ENCODE measurements at regions not wholly inside any gene's neighbourhood (a gene's known extent, or its start where the extent isn't known, plus 50 kb on each side); places are given as distances from the start of the nearest gene placed in this dataset.

DNA sequence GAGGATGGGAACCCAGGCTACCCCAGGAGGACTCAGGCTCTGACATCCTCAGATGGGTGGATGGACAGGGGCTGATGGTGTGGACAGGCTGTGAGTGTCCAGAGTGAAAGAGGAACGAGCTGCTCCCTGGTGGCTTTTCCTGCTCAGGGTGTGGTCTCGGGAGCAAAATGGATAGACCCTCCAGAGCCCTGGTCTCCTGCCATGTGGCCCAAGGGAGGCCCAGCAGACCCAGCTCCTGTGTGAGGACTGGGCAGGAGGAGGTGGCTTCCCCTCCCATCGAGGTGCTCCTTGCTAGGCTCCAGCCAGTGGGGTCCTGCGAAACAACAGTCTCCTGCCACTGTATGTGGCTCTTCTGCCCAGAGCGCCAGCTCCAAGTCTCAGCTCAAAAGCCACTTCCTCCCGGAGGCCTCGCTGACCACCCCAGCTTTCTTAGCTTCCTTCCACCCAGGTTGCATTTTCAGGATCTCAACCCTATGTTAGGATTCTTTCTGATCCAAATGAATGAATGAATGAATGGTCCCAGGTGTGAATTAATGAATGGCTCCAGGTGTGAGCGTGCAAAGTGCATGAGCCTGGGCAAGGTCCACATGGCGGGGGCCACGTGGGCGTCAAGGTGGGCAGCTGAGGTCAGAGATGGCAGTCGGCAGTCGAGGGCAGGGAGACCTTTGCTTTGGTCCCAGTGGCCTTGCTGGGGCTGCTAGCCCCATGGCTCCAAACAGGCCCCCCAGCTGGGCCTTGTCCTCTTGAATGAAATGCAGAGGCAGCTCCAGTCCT lies 120.3 kb upstream of the CIBAR2 start:
- no CpG with 5 or more reads among the region's 13 CpGs for WGBS (ENCODE audit: extremely low coverage, insufficient read length, low lambda C conversion rate)
- H3K9ac ChIP-seq (ENCODE audit: extremely low read depth, insufficient read length, low read length): no peak overlapping the region
- H2BK12ac ChIP-seq (ENCODE audit: insufficient read length, low read depth, low read length): no peak overlapping the region
- no peak overlapping the region for H3K4me3 Mint-ChIP-seq
- no peak overlapping the region for H3T11ph ChIP-seq (ENCODE audit: low read length)
- TF ChIP-seq, protein P1, sequence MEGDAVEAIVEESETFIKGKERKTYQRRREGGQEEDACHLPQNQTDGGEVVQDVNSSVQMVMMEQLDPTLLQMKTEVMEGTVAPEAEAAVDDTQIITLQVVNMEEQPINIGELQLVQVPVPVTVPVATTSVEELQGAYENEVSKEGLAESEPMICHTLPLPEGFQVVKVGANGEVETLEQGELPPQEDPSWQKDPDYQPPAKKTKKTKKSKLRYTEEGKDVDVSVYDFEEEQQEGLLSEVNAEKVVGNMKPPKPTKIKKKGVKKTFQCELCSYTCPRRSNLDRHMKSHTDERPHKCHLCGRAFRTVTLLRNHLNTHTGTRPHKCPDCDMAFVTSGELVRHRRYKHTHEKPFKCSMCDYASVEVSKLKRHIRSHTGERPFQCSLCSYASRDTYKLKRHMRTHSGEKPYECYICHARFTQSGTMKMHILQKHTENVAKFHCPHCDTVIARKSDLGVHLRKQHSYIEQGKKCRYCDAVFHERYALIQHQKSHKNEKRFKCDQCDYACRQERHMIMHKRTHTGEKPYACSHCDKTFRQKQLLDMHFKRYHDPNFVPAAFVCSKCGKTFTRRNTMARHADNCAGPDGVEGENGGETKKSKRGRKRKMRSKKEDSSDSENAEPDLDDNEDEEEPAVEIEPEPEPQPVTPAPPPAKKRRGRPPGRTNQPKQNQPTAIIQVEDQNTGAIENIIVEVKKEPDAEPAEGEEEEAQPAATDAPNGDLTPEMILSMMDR (conservative IDR thresholded peaks at IDR 0.05): no peak
- no peak overlapping the region for H3K56ac ChIP-seq (ENCODE audit: insufficient read length, low read depth, low read length)
- H4K91ac ChIP-seq (ENCODE audit: insufficient read length, low read depth, low read length): no peak overlapping the region
- H3K27me3 ChIP-seq (ENCODE audit: insufficient read depth, low read length): no peaks in the 10 kb centered on the region
- H3K4me1 Mint-ChIP-seq: peaks cover 30 to 36% of the 10 kb centered on the region in 2 experiments
- DNase-seq: no peak
- H2BK20ac ChIP-seq (ENCODE audit: low read depth, low read length, poor library complexity, severe bottlenecking): no peak overlapping the region
- H3K36me3 Mint-ChIP-seq (ENCODE audit: insufficient read depth in 1 of 3, low read depth in 3 of 3): no peaks in the 10 kb centered on the region; a peak in 1 of 7 replicates
- H2BK5ac ChIP-seq (ENCODE audit: insufficient read length, low read length): no peak overlapping the region
- H3K9me3 ChIP-seq (ENCODE audit: control insufficient read depth, low read depth, low read length): no peaks in the 10 kb centered on the region
- H2AK5ac ChIP-seq (ENCODE audit: insufficient read length, low read length): no peak overlapping the region
- no peak overlapping the region for H3K4ac ChIP-seq (ENCODE audit: low read depth, low read length)
- H4K20me1 ChIP-seq (ENCODE audit: control insufficient read depth, insufficient read depth, insufficient read length): no peaks in the 10 kb centered on the region
- H3K27ac ChIP-seq (ENCODE audit: insufficient read length, low read depth, low read length): no peak overlapping the region
- no peak overlapping the region; the same call in 1 of the 2 replicates for H3K14ac ChIP-seq (ENCODE audit: insufficient read depth, low read length)
- H3K79me2 ChIP-seq (ENCODE audit: insufficient read depth, low read length): no peaks in the 10 kb centered on the region
- no peaks in the 10 kb centered on the region; a peak in 1 of 5 replicates for H3K9me3 Mint-ChIP-seq
- no peak overlapping the region for H3K4me2 ChIP-seq (ENCODE audit: insufficient read depth, insufficient read length, low read length)
- H4K5ac ChIP-seq (ENCODE audit: insufficient read length, low read depth, low read length): no peak overlapping the region
- H3K18ac ChIP-seq (ENCODE audit: insufficient read length, low read depth, low read length): no peak overlapping the region
- no peak overlapping the region for H2BK120ac ChIP-seq (ENCODE audit: low read depth, low read length, poor library complexity, severe bottlenecking)
- no peaks in the 10 kb centered on the region for H3K4me1 ChIP-seq (ENCODE audit: insufficient read depth, low read length)
- H3K27ac Mint-ChIP-seq: no peak overlapping the region
- H3K23me2 ChIP-seq (ENCODE audit: insufficient read length, low read depth, low read length, poor library complexity, severe bottlenecking): peaks cover 8% of the 10 kb centered on the region
- H4K8ac ChIP-seq (replicated peaks; ENCODE audit: insufficient read length, low read depth, low read length): no peak overlapping the region
- H2AFZ ChIP-seq (ENCODE audit: low read length): no peak overlapping the region
- H2BK15ac ChIP-seq (ENCODE audit: low read depth, low read length): no peak overlapping the region
- no peak overlapping the region for H3K23ac ChIP-seq (ENCODE audit: insufficient read length, low read depth, low read length)
- no peaks in the 10 kb centered on the region for H3K79me1 ChIP-seq (ENCODE audit: insufficient read depth, low read depth, low read length, poor library complexity, severe bottlenecking)
- H3K27me3 Mint-ChIP-seq (ENCODE audit: low read depth): peaks cover under 1% of the 10 kb centered on the region

All from H9 (cell line).